Testis (tissue), 2 donors: ENCODE measurements at regions not wholly inside any gene's neighbourhood (a gene's known extent, or its start where the extent isn't known, plus 50 kb on each side); places are given as distances from the start of the nearest gene placed in this dataset.

ENCODE experiments used
- DNase-seq: peaks from one replicate; pipeline ENCODE4 v3.0.0-alpha.2; 2019
- H3K27ac ChIP-seq, 2 donors: fragments of 200-600 bp; sonication (generic); one replicate each; pipeline ENCODE4 v1.5.1; 2019
- H3K27me3 ChIP-seq: fragments of 200-600 bp; sonication (generic); one replicate; pipeline ENCODE4 v1.5.1; 2019
- H3K36me3 ChIP-seq: fragments of 200-600 bp; sonication (generic); one replicate; pipeline ENCODE4 v1.5.1; 2017; ENCODE audit warnings: low read depth; ENCODE audit errors: missing control alignments
- H3K4me1 ChIP-seq: fragments of 200-600 bp; sonication (generic); one replicate; pipeline ENCODE4 v1.5.1; 2019
- H3K4me3 ChIP-seq, 2 donors: fragments of 200-600 bp; sonication (generic); one replicate each; pipeline ENCODE4 v1.5.1; 2017 to 2019
- H3K9me3 ChIP-seq: fragments of 200-600 bp; sonication (generic); one replicate; pipeline ENCODE4 v1.5.1; 2017
- POLR2A ChIP-seq: fragments of 450-650 bp; IDR thresholded peaks from one replicate; pipeline ENCODE4 v1.6.1; 2017; ENCODE audit warnings: antibody characterized with exemption, mild to moderate bottlenecking, moderate library complexity
- WGBS, 2 donors: methylation state at CpG; one replicate each; pipeline ENCODE4 v1.1.5; 2018; 5-methylcytosine and 5-hydroxymethylcytosine counted together
- intact Hi-C: fragments of 100-400 bp; cut with DNase I; formaldehyde crosslinking; loops from one replicate; pipeline ENCODE4 v1.15.1; 2023; ENCODE audit warnings: low total_unique reads
- TF ChIP-seq, protein P1 (sequence below), 3 experiments: fragments of 450-650 bp in 2 of 3; fragments of 200-600 bp in 1 of 3; sonication (generic) in 1 of 3; IDR thresholded peaks; one replicate each; pipeline ENCODE4 v1.5.1; 2016 to 2019; ENCODE audit warnings: antibody characterized with exemption in 3 of 3, mild to moderate bottlenecking in 2 of 3, moderate library complexity in 1 of 3

DNA sequence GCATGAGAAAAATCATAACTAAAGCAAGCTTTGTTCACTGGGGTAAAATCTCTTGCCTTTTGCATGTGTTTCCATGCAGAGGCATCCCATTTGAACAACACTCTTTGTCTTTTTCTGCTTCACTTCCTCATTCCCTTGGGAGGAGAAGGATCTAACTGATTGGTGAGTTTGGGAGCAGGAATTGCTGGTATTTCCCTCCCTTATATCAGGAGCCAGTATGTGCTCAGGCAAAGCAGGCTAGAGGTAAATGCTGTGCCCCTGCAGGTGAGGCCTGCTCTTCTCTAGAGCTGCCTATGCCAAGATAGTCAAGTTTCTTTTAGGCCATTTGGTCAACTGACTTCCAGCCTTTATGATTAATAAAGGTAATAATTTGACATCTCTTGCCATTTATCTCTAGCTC lies 179.9 kb downstream of the COX7C start:
- intact Hi-C loops = no loop called here
- Histone ChIP-seq H3K27me3 (no peaks in the 10 kb centered on the region), H3K27ac (no peak overlapping the region), H3K4me1 (no peaks in the 10 kb centered on the region), H3K9me3 (no peaks in the 10 kb centered on the region), H3K4me3 (no peak overlapping the region), H3K36me3 (no peaks in the 10 kb centered on the region)
- DNase-seq = no peak
- no peak for TF ChIP-seq POLR2A
- TF ChIP-seq, protein P1, sequence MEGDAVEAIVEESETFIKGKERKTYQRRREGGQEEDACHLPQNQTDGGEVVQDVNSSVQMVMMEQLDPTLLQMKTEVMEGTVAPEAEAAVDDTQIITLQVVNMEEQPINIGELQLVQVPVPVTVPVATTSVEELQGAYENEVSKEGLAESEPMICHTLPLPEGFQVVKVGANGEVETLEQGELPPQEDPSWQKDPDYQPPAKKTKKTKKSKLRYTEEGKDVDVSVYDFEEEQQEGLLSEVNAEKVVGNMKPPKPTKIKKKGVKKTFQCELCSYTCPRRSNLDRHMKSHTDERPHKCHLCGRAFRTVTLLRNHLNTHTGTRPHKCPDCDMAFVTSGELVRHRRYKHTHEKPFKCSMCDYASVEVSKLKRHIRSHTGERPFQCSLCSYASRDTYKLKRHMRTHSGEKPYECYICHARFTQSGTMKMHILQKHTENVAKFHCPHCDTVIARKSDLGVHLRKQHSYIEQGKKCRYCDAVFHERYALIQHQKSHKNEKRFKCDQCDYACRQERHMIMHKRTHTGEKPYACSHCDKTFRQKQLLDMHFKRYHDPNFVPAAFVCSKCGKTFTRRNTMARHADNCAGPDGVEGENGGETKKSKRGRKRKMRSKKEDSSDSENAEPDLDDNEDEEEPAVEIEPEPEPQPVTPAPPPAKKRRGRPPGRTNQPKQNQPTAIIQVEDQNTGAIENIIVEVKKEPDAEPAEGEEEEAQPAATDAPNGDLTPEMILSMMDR (IDR thresholded peaks at IDR 0.05) = no peak

DNA sequence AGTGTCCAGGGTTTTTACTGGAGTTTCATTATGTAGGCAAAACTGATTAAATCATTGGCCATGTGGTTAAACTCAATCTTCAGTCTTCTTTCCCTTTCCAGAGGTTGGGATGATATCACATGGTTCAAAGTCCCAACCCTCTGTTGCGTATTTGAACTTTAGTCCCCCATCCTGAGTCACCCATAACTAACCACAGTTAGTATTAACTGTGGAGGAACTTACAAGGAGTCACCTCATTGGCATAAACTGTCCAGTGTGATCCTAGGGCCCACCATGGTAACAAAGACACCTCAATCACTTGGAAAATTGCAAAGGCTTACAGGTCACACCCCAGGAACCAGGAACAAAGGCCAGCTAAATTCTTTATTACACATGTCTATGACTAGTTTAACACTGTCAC lies 188.5 kb downstream of the COX7C start:
- TF ChIP-seq POLR2A = no peak
- TF ChIP-seq, protein P1 (IDR thresholded peaks at IDR 0.05) = no peak
- no peaks in the 10 kb centered on the region for H3K36me3 ChIP-seq
- no peak overlapping the region for H3K27ac ChIP-seq
- DNase-seq = no peak
- intact Hi-C loops = no loop called here
- H3K4me3 ChIP-seq = no peak overlapping the region
- 83 to 100% methylated on average over 1 of the region's 1 CpG for WGBS, 2 donors
- H3K4me1 ChIP-seq = no peaks in the 10 kb centered on the region
- H3K9me3 ChIP-seq = no peaks in the 10 kb centered on the region
- no peaks in the 10 kb centered on the region for H3K27me3 ChIP-seq

DNA sequence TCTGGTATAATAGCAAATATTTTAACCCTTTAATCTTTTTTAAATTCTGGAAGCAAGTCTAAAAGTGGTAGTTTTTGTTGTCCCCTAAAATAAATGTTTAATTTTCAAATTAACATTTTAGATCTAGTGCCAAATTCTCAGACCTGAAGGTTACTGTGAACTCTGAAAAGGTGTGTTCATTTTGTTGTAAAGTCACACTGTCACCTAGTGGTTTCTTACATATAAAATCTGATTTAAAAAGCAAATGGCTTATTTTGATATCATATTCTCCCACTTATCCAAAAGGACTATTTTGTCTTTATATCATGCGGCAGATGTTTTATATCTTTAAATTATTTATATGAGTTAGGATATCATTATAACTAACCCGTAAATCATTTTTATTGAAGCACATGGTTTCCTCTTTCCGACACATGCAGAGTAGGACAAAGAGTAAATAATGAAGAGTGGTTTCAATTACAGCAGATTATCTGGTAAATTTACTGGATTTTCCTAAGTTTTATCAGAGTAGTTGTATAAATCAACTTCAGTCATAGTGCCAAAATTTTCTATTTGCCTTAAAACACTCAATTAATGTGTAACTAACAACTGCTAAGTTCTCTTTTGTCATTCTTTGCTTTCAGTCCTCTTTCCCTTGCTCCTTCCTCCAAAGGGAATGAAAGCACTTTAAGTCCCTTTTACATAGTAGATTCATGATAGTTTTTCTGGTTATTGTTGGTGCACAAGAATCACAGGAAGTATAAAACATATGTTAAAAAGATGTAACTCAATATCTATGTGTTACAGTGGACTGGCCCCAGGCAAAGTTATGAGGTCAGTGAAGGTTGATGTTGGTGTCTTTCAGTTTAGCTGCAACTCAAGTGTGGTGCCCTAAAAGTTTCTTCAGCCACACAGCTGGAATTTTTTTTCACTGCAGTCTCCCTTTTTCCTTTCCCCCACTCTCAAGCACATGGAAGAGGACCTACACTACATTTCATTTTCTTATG lies 189.6 kb downstream of the COX7C start:
- intact Hi-C loops = no loop called here
- Histone ChIP-seq H3K27ac (no peak overlapping the region), H3K36me3 (no peaks in the 10 kb centered on the region), H3K4me1 (no peaks in the 10 kb centered on the region), H3K4me3 (no peak overlapping the region), H3K9me3 (no peaks in the 10 kb centered on the region), H3K27me3 (no peaks in the 10 kb centered on the region)
- 63 to 67% methylated on average over 3 of the region's 3 CpGs for WGBS, 2 donors
- no peak for TF ChIP-seq POLR2A
- TF ChIP-seq, protein P1 (IDR thresholded peaks at IDR 0.05) = no peak
- DNase-seq = no peak

DNA sequence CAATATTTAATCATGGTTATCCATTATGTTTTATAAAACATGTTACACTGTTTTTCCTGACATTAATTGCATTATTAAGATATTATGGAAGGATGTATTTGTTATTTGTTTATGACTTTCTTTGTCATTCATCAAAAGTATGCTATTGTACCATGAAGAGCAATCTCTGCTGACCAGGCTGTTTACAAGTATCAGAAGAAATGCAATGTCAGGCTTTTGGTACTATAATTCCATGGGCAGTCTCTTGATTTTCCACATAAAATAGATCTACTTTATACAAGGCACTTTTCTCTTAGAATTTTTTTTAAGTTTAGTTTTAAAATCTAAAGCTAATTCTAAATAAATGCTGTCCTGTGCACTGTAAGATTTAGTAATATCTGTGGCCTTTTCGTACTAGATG lies 196.6 kb downstream of the COX7C start:
- H3K36me3 ChIP-seq = no peaks in the 10 kb centered on the region
- H3K9me3 ChIP-seq = no peaks in the 10 kb centered on the region
- WGBS, 2 donors = 84 to 86% methylated on average over 1 of the region's 1 CpG
- TF ChIP-seq, protein P1 (IDR thresholded peaks at IDR 0.05) = no peak
- no peak for TF ChIP-seq POLR2A
- no peak for DNase-seq
- no peaks in the 10 kb centered on the region for H3K4me1 ChIP-seq
- intact Hi-C loops = no loop called here
- H3K27ac ChIP-seq = no peak overlapping the region
- no peak overlapping the region for H3K4me3 ChIP-seq
- H3K27me3 ChIP-seq = no peaks in the 10 kb centered on the region

DNA sequence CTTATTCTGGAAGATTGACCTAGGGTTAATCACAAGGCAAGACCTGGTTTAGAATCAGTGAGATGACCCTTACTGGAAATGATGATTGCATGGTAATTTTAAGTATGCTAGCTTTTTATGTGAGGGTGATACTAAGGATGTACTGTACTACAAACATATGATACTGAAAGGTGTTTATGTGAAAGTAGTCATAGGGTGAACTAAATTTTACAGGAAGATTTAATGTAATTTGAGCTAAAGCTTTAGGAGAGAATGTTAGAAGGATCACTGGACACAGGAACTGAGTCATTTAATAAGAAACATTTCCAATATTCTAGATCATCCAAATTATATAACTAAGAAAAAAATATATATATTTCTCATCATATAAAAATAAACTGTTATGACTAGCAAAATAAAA lies 197.2 kb downstream of the COX7C start:
- Histone ChIP-seq H3K36me3 (no peaks in the 10 kb centered on the region), H3K27ac (no peak overlapping the region), H3K4me3 (no peak overlapping the region), H3K27me3 (no peaks in the 10 kb centered on the region), H3K9me3 (no peaks in the 10 kb centered on the region), H3K4me1 (no peaks in the 10 kb centered on the region)
- no peak for DNase-seq
- intact Hi-C loops = no loop called here
- TF ChIP-seq, protein P1 (IDR thresholded peaks at IDR 0.05) = no peak
